GM10266 (cell line): ENCODE measurements at regions not wholly inside any gene's neighbourhood (a gene's known extent, or its start where the extent isn't known, plus 50 kb on each side); places are given as distances from the start of the nearest gene placed in this dataset.

Experiments
- DNase-seq: peaks from one replicate; pipeline ENCODE4 v3.0.0; 2012; ENCODE audit errors: extremely low spot score
- CTCF ChIP-seq: IDR thresholded peaks from 2 replicates; pipeline ENCODE4 v1.5.1; 2012; ENCODE audit warnings: mild to moderate bottlenecking, low read depth; ENCODE audit not compliant: control insufficient read depth, insufficient read depth; ENCODE audit errors: missing control alignments

- DNase-seq, result no peak
- no peak for TF ChIP-seq CTCF
Observed at GRCh38 chrX:64097891-64098290, 107.6 kb downstream of the AMER1 start.

GRCh38 chrX:64093761-64094160, 111.7 kb downstream of the AMER1 start:
- DNase-seq, result no peak

More at GRCh38 chrX:64093761-64094160, 111.7 kb downstream of the AMER1 start:
- TF ChIP-seq CTCF, result peak; percentile 26
